ELR (cell line): ENCODE measurements at regions not wholly inside any gene's neighbourhood (a gene's known extent, or its start where the extent isn't known, plus 50 kb on each side); places are given as distances from the start of the nearest gene placed in this dataset.

Source experiments
- DNase-seq: peaks from one replicate; pipeline ENCODE4 v3.0.0-alpha.2; 2015; ENCODE audit warnings: low read depth

DNA sequence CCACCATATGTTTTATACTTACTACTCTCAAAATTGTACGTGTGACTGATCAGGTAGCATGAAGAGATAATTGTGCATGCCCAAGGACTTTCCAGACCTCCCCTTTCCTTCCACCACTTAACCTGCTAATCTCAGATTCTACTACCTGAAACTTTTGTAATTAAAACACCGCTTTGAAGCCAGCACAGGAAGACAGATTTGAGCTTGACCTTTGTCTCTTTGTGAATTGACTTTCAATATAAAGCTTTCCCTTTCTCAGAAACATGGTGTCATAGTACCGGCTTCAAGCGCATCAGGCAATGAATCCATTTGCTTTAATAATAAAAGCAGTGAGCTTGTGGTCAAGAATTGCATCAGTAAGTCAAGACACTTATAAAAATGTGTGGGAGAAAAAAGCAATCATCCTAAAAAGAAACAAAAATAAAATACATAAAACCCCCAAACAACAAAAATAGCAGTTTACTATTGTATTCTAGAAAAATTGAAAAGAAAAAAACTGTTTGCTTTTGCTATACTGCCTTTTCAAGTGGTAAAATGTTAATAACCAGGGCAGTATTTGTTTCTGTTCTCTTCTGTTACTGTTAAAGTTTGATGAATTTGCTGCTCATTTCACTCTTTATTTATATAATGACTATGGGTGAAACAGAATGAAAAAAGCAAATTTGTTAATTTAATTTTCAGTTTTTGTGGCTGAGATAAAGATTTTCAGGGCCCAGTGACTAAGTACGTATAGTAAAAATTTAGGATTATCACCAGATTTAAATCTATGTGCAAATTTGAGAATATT, 2075.3 kb downstream of the PCDH9 start:
- DNase-seq = no peak

- DNase-seq = no peak
These were observed 2080.4 kb downstream of the PCDH9 start for GRCh38 chr13:65149687-65150086.

DNA sequence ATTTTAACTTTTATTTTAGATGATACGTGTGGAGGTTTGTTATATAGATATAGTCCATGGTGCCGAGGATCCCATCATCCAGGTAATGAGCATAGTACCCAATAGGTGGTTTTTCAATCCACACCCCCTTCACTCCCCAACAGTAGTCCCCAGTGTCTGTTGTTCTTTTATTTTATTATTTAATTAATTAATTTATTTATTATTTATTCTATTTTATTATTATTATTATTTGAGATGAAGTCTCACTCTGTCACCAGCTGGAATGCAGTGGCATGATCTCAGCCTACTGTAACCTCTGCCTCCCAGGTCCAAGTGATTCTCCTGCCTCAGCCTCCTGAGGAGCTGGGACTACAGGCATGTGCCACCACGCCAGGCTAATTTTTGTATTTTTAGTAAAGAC, 2086.2 kb downstream of the PCDH9 start:
- DNase-seq = no peak

DNA sequence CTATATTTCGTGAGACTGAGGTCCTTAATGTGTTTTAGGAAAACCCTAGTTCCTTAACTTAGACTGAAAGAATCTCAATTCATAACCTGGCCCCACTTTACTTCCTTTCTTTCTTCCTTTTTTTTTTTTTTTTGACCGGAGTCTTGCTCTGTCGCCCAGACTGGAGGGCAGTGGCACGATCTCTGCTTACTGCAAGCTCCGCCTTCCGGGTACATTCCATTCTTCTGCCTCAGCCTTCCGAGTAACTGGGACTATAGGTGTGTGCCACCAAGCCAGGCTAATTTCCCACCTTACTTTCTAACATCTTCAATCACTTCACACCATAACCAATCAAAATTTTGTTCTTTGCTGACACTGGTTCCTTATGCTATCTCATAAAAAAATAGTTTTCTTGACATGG, 2097.0 kb downstream of the PCDH9 start:
- peak; percentile 0 for DNase-seq

- no peak for DNase-seq
These were observed 2104.9 kb downstream of the PCDH9 start for GRCh38 chr13:65125236-65125635.

DNA sequence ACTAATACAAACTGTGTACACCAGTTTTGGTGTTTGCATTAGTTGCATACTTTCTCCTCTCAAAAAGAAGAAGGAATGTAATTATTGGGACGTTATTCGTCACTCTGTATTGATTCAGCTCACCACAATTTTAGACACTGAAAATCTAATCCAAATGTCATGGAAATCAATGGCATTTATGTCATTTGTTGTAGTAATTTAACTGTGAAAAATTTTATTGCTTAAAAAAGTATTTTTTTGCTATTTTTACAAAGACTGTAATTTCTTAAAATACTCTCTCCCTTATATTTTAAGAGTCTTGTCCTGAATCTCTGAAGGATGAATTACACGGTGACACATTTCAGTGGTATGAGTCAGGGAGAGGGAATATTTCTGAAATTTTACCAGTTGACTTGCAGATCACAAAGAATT, 2117.6 kb downstream of the PCDH9 start:
- DNase-seq = peak; percentile 73

- DNase-seq = peak; percentile 61
These were observed 2118.0 kb downstream of the PCDH9 start for GRCh38 chr13:65112123-65112522.

GRCh38 chr13:65111223-65111622, 2118.9 kb downstream of the PCDH9 start:
- no peak for DNase-seq

GRCh38 chr13:65104436-65104835, 2125.7 kb downstream of the PCDH9 start:
- peak; percentile 61 for DNase-seq

- DNase-seq = no peak
These were observed 2126.8 kb downstream of the PCDH9 start for GRCh38 chr13:65103351-65103750.

- DNase-seq = no peak
These were observed 2134.7 kb downstream of the PCDH9 start for GRCh38 chr13:65095161-65096082.

DNA sequence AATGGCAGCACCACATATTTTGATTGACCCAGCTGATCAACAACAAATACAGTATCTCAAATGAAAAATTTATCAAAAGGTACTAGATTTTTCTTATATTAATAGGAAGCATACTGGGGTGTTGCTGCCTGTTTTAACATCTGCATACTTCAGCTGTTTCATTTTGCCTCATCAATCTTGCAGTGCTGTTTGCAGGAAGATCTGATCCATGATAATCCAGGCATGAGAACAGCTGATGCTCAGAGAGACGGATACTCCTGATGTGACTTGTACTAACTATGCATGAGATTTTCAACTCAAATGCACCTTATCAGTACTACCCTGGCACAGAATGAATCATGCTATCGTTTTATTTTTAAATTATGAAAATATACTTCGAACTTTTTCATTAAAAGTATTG, 2136.8 kb downstream of the PCDH9 start:
- DNase-seq = no peak

- no peak for DNase-seq
These were observed 2139.1 kb downstream of the PCDH9 start for GRCh38 chr13:65091031-65091430.

- no peak for DNase-seq
These were observed 2139.9 kb downstream of the PCDH9 start for GRCh38 chr13:65090186-65090585.

DNA sequence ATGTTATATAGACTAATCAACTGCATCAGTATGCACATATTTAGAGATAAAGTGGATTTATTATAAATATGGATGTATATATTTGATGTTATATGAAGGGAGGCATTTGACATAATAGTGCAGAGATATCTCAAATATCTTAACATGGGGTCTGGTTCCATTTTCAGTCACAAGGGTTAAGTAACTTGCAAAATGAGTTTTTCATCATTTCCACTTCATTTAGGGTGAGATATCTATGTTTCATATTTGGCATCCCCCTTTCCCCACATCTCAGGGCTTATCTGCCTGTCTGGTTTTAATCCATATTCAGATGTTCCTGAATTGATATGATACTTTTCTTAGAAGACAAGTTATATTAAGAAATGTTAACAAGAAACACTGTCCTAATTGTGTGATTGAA, 2141.2 kb downstream of the PCDH9 start:
- DNase-seq = no peak

GRCh38 chr13:65085977-65086376, 2144.2 kb downstream of the PCDH9 start:
- no peak for DNase-seq

DNA sequence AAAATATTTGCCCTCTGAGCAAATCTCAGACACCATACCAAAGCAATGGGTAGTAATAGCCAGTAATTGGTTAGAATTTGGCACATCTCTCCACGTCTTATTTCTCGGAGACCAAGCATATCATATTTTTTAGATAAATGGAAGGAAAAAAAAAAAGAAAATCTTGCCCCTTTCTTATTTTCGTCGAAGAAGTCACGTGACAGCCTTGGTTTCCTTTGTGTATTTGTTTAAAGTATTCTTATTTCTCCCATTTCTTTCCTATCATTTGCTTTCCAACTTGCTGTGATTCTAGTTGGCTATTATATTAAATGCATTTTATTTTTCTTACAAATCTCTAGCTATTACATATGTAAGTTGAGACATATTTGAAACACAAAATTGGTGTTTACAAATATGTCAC, 2155.9 kb downstream of the PCDH9 start:
- no peak for DNase-seq

DNA sequence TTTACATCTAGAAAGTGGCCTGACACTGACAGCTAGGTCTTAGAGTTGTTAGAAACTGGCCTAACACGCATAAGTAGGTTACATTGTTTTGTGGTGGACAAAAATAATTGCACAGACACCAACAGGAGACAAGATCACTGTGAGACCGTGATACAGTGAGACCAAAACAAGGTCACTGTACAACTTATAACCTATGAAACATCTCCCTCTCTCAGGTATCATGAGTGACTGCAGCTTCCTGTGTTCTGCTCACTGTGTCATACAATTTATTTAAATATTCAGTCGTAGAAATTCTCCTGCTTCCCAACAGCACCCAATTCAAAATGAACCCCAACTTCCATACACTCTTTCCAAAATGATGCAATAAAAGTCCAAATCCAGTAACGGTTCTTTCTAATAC, 2165.2 kb downstream of the PCDH9 start:
- no peak for DNase-seq

- DNase-seq = peak; percentile 52
These were observed 2166.4 kb downstream of the PCDH9 start for GRCh38 chr13:65063753-65064152.

- DNase-seq = no peak
These were observed 2172.2 kb downstream of the PCDH9 start for GRCh38 chr13:65057986-65058385.

GRCh38 chr13:65054277-65054676, 2175.9 kb downstream of the PCDH9 start:
- DNase-seq = no peak

- DNase-seq = peak; percentile 3
These were observed 2193.1 kb downstream of the PCDH9 start for GRCh38 chr13:65036999-65037398.

DNA sequence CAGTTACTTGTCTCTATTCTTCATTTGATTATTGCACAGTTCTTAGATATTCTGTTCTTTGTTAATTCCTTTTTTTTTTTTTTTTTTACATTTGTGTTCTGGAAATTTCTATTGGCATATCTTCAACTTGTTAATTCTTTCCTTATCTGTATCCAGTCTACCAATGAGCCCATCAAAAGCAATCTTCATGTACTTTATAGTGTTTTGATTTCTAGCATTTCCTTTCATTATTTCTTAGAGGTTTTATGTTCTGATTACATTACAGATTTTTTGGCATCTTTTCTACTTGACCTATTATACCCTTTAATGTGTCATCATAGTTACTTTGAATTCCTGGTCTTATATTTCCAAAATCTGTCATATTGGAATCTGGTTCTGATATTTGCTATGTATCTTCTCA, 2194.8 kb downstream of the PCDH9 start:
- no peak for DNase-seq
